Hypothalamus (tissue), 51 donors: ENCODE measurements at regions not wholly inside any gene's neighbourhood (a gene's known extent, or its start where the extent isn't known, plus 50 kb on each side); places are given as distances from the start of the nearest gene placed in this dataset.
A peak's percentile ranks its signal among the peaks of the same experiment; 100 is the strongest.

Experiments used
- DNase-seq, 51 donors: peaks; one replicate each; lab custom pipeline; 2025; lab: John Stamatoyannopoulos, UW

- no peak for DNase-seq
These were observed 320.0 kb downstream of the IDS start for GRCh38 chrX:149185087-149185486.

- no peak for DNase-seq
These were observed 343.5 kb downstream of the IDS start for GRCh38 chrX:149161435-149162088.

- DNase-seq: no peak
These were observed 347.1 kb downstream of the IDS start for GRCh38 chrX:149157976-149158375.

GRCh38 chrX:149152941-149153340 lies 352.2 kb downstream of the IDS start:
- no peak for DNase-seq

- DNase-seq: no peak
These were observed 353.0 kb downstream of the IDS start for GRCh38 chrX:149151805-149152757.

GRCh38 chrX:149145845-149146285 lies 359.2 kb downstream of the IDS start:
- DNase-seq: no peak

GRCh38 chrX:149131774-149132173 lies 373.3 kb downstream of the IDS start:
- no peak for DNase-seq

GRCh38 chrX:149129767-149130166 lies 375.3 kb downstream of the IDS start:
- DNase-seq: no peak

GRCh38 chrX:149124526-149125108 lies 380.5 kb downstream of the IDS start:
- DNase-seq: no peak

- DNase-seq: no peak
These were observed 383.7 kb downstream of the IDS start for GRCh38 chrX:149121206-149121920.

- DNase-seq: no peak
These were observed 384.6 kb downstream of the IDS start for GRCh38 chrX:149120459-149120858.

GRCh38 chrX:149114874-149115273 lies 390.2 kb downstream of the IDS start:
- DNase-seq: no peak

- DNase-seq: no peak
These were observed 391.1 kb downstream of the IDS start for GRCh38 chrX:149114001-149114400.

GRCh38 chrX:149097786-149098185 lies 407.3 kb downstream of the IDS start:
- DNase-seq: no peak

GRCh38 chrX:149092179-149092578 lies 412.9 kb downstream of the IDS start:
- no peak for DNase-seq

GRCh38 chrX:149079805-149080406 lies 425.2 kb downstream of the IDS start:
- no peak for DNase-seq

GRCh38 chrX:149074398-149074797 lies 430.7 kb downstream of the IDS start:
- DNase-seq: peak in 1 of 51 donors; percentile 0

GRCh38 chrX:149073479-149073878 lies 431.6 kb downstream of the IDS start:
- no peak for DNase-seq

- DNase-seq: no peak
These were observed 435.2 kb downstream of the IDS start for GRCh38 chrX:149069899-149070298.

GRCh38 chrX:149060921-149061320 lies 444.2 kb downstream of the IDS start:
- DNase-seq: no peak
